H9 (cell line): ENCODE measurements at regions not wholly inside any gene's neighbourhood (a gene's known extent, or its start where the extent isn't known, plus 50 kb on each side); places are given as distances from the start of the nearest gene placed in this dataset.

Experiments used
- DNase-seq: peaks from one replicate; pipeline ENCODE4 v3.0.0-alpha.2; 2017
- H2AFZ ChIP-seq: one replicate; pipeline ENCODE4 v1.6.1; 2013; ENCODE audit warnings: mild to moderate bottlenecking, low read length, control low read depth, moderate library complexity
- H2AK5ac ChIP-seq: 2 replicates; pipeline ENCODE4 v1.6.1; 2013; ENCODE audit warnings: low read length, control low read depth, mixed read lengths; ENCODE audit not compliant: insufficient read length
- H2BK120ac ChIP-seq: one replicate; pipeline ENCODE4 v1.6.1; 2013; ENCODE audit warnings: low read depth, mild to moderate bottlenecking, low read length, control low read depth, inconsistent platforms; ENCODE audit not compliant: poor library complexity, severe bottlenecking
- H2BK12ac ChIP-seq: 2 replicates; pipeline ENCODE4 v1.6.1; 2013; ENCODE audit warnings: low read length, control low read depth, mixed read lengths, low read depth; ENCODE audit not compliant: insufficient read length
- H2BK15ac ChIP-seq: 2 replicates; pipeline ENCODE4 v1.6.1; 2013; ENCODE audit warnings: low read depth, low read length, control low read depth
- H2BK20ac ChIP-seq: one replicate; pipeline ENCODE4 v1.6.1; 2013; ENCODE audit warnings: low read depth, mild to moderate bottlenecking, low read length, control low read depth, inconsistent platforms; ENCODE audit not compliant: poor library complexity, severe bottlenecking
- H2BK5ac ChIP-seq: 2 replicates; pipeline ENCODE4 v1.6.1; 2013; ENCODE audit warnings: low read length, control low read depth, mixed read lengths; ENCODE audit not compliant: insufficient read length
- H3K14ac ChIP-seq: 2 replicates; pipeline ENCODE4 v1.6.1; 2013; ENCODE audit warnings: low read length, control low read depth; ENCODE audit not compliant: insufficient read depth
- H3K18ac ChIP-seq: 2 replicates; pipeline ENCODE4 v1.6.1; 2013; ENCODE audit warnings: low read depth, mild to moderate bottlenecking, mixed read lengths, low read length, control low read depth; ENCODE audit not compliant: insufficient read length
- H3K23ac ChIP-seq: 2 replicates; pipeline ENCODE4 v1.6.1; 2013; ENCODE audit warnings: low read length, control low read depth, mixed read lengths, low read depth; ENCODE audit not compliant: insufficient read length
- H3K23me2 ChIP-seq: 2 replicates; pipeline ENCODE4 v1.6.1; 2013; ENCODE audit warnings: low read depth, mild to moderate bottlenecking, mixed read lengths, low read length, control low read depth; ENCODE audit not compliant: insufficient read length, poor library complexity, severe bottlenecking
- H3K27ac ChIP-seq: 2 replicates; pipeline ENCODE4 v1.5.1; 2013; ENCODE audit warnings: low read length, control low read depth, mixed read lengths, low read depth; ENCODE audit not compliant: insufficient read length
- H3K27me3 ChIP-seq: 2 replicates; pipeline ENCODE4 v1.6.1; 2013; ENCODE audit warnings: low read length, control low read depth, inconsistent platforms; ENCODE audit not compliant: insufficient read depth
- H3K4ac ChIP-seq: 2 replicates; pipeline ENCODE4 v1.6.1; 2013; ENCODE audit warnings: low read depth, mild to moderate bottlenecking, control low read depth, inconsistent platforms, low read length, moderate library complexity
- H3K4me1 ChIP-seq: 2 replicates; pipeline ENCODE4 v1.6.1; 2013; ENCODE audit warnings: low read length, control low read depth, inconsistent platforms; ENCODE audit not compliant: insufficient read depth
- H3K4me2 ChIP-seq: 2 replicates; pipeline ENCODE4 v1.6.1; 2013; ENCODE audit warnings: low read length, control low read depth, mixed read lengths; ENCODE audit not compliant: insufficient read length, insufficient read depth
- H3K56ac ChIP-seq: 2 replicates; pipeline ENCODE4 v1.6.1; 2013; ENCODE audit warnings: low read depth, mild to moderate bottlenecking, mixed read lengths, low read length, control low read depth; ENCODE audit not compliant: insufficient read length
- H3K79me1 ChIP-seq: 2 replicates; pipeline ENCODE4 v1.6.1; 2013; ENCODE audit warnings: low read depth, mild to moderate bottlenecking, moderate library complexity, low read length, control low read depth, inconsistent platforms; ENCODE audit not compliant: insufficient read depth, poor library complexity, severe bottlenecking
- H3K79me2 ChIP-seq: 2 replicates; pipeline ENCODE4 v1.6.1; 2013; ENCODE audit warnings: low read length, control low read depth, inconsistent platforms; ENCODE audit not compliant: insufficient read depth
- H3K9ac ChIP-seq: 2 replicates; pipeline ENCODE4 v1.6.1; 2013; ENCODE audit warnings: low read length, control low read depth, mixed read lengths; ENCODE audit not compliant: insufficient read length; ENCODE audit errors: extremely low read depth
- H3K9me3 ChIP-seq: one replicate; pipeline ENCODE4 v1.6.1; 2013; ENCODE audit warnings: low read depth, low read length, inconsistent platforms; ENCODE audit not compliant: control insufficient read depth
- H3T11ph ChIP-seq: one replicate; pipeline ENCODE4 v1.6.1; 2013; ENCODE audit warnings: mild to moderate bottlenecking, low read length, control low read depth, inconsistent platforms
- H4K20me1 ChIP-seq: one replicate; pipeline ENCODE4 v1.6.1; 2013; ENCODE audit not compliant: control insufficient read depth, insufficient read length, insufficient read depth
- H4K5ac ChIP-seq: 2 replicates; pipeline ENCODE4 v1.6.1; 2013; ENCODE audit warnings: low read depth, mild to moderate bottlenecking, mixed read lengths, low read length, control low read depth; ENCODE audit not compliant: insufficient read length
- H4K8ac ChIP-seq: replicated peaks from 2 replicates; pipeline ENCODE4 v1.6.1; 2013; ENCODE audit warnings: low read length, control low read depth, mixed read lengths, low read depth; ENCODE audit not compliant: insufficient read length
- H4K91ac ChIP-seq: 2 replicates; pipeline ENCODE4 v1.6.1; 2013; ENCODE audit warnings: low read depth, mild to moderate bottlenecking, moderate library complexity, mixed read lengths, low read length, control low read depth; ENCODE audit not compliant: insufficient read length
- H3K27ac Mint-ChIP-seq, 3 experiments: 2 replicates in 2 of 3; 3 replicates in 1 of 3; pipeline ENCODE4 v1.8.0; 2020 to 2021; ENCODE audit warnings: mixed read lengths in 3 of 3, mild to moderate bottlenecking in 1 of 3, moderate library complexity in 1 of 3
- H3K27me3 Mint-ChIP-seq: 2 replicates; pipeline ENCODE4 v1.8.0; 2021; ENCODE audit warnings: low read depth, mild to moderate bottlenecking, moderate library complexity, mixed read lengths
- H3K36me3 Mint-ChIP-seq, 3 experiments: 2 replicates in 2 of 3; 3 replicates in 1 of 3; pipeline ENCODE4 v1.8.0; 2020 to 2021; ENCODE audit warnings: low read depth in 3 of 3, mixed read lengths in 3 of 3; ENCODE audit not compliant: insufficient read depth in 1 of 3
- H3K4me1 Mint-ChIP-seq, 2 experiments: 2 replicates each; pipeline ENCODE4 v1.8.0; 2020; ENCODE audit warnings: mixed read lengths in 2 of 2
- H3K4me3 Mint-ChIP-seq, 2 experiments: 2 replicates in 1 of 2; 3 replicates in 1 of 2; pipeline ENCODE4 v1.8.0; 2020 to 2021; ENCODE audit warnings: mild to moderate bottlenecking in 2 of 2, mixed read lengths in 2 of 2, moderate library complexity in 1 of 2
- H3K9me3 Mint-ChIP-seq, 2 experiments: 2 replicates in 1 of 2; 3 replicates in 1 of 2; pipeline ENCODE4 v1.8.0; 2020; ENCODE audit warnings: mild to moderate bottlenecking in 2 of 2, mixed read lengths in 2 of 2, moderate library complexity in 1 of 2
- WGBS: extraction: QIAGEN DNeasy Blood & Tissue Kit; methylation state at CpG from one replicate; pipeline ENCODE4 v1.1.7; 2013; ENCODE audit warnings: missing lambda C conversion rate, low lambda C conversion rate, mixed read lengths; ENCODE audit not compliant: insufficient read length; ENCODE audit errors: extremely low coverage; 5-methylcytosine and 5-hydroxymethylcytosine counted together
- TF ChIP-seq, protein P1 (sequence below): fragments of 200-600 bp; sonication (generic); conservative IDR thresholded peaks from 3 replicates; pipeline ENCODE4 v1.8.0; 2021; ENCODE audit warnings: antibody characterized with exemption, mild to moderate bottlenecking

DNA sequence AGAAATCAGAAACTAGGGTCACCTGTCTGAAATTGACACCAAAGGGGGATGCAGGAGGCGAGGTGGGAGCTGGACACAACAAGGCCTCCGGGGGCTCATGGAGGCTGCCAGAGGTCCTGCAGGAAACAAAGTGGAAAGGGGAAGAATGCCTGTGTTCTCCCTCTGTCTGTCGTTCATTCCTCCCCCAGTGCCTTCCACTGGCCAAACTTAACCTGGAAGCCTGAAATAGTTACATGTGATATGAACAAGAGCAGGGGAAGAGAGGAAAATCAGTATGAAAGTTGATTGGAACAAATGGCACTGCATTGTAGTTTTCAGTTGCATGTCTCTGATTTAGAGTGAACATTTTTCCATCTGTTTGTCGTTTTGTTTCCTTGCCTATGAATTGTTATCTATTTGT is 502.0 kb upstream of the CFAP20DC start:
- H2BK15ac ChIP-seq = no peak overlapping the region
- no peak overlapping the region for H3T11ph ChIP-seq
- H3K9me3 ChIP-seq = no peaks in the 10 kb centered on the region
- no peaks in the 10 kb centered on the region; the same call in none of the 2 replicates for H3K27me3 Mint-ChIP-seq
- H2BK120ac ChIP-seq = no peak overlapping the region
- no peak overlapping the region for H3K18ac ChIP-seq
- no peak overlapping the region for H3K14ac ChIP-seq
- H2BK20ac ChIP-seq = no peak overlapping the region
- no peak overlapping the region for H3K27ac ChIP-seq
- no peak overlapping the region for H3K27ac Mint-ChIP-seq
- H2BK5ac ChIP-seq = no peak overlapping the region
- no peak overlapping the region for H3K4me3 Mint-ChIP-seq
- no peaks in the 10 kb centered on the region for H3K36me3 Mint-ChIP-seq
- no peaks in the 10 kb centered on the region for H3K4me1 Mint-ChIP-seq
- H2AK5ac ChIP-seq = no peak overlapping the region
- no peaks in the 10 kb centered on the region for H3K4me1 ChIP-seq
- no peak for DNase-seq
- no peaks in the 10 kb centered on the region for H3K9me3 Mint-ChIP-seq
- TF ChIP-seq, protein P1, sequence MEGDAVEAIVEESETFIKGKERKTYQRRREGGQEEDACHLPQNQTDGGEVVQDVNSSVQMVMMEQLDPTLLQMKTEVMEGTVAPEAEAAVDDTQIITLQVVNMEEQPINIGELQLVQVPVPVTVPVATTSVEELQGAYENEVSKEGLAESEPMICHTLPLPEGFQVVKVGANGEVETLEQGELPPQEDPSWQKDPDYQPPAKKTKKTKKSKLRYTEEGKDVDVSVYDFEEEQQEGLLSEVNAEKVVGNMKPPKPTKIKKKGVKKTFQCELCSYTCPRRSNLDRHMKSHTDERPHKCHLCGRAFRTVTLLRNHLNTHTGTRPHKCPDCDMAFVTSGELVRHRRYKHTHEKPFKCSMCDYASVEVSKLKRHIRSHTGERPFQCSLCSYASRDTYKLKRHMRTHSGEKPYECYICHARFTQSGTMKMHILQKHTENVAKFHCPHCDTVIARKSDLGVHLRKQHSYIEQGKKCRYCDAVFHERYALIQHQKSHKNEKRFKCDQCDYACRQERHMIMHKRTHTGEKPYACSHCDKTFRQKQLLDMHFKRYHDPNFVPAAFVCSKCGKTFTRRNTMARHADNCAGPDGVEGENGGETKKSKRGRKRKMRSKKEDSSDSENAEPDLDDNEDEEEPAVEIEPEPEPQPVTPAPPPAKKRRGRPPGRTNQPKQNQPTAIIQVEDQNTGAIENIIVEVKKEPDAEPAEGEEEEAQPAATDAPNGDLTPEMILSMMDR = no peak
- WGBS = no CpG with 5 or more reads among the region's 4 CpGs
- H4K5ac ChIP-seq = no peak overlapping the region
- no peaks in the 10 kb centered on the region for H3K27me3 ChIP-seq
- H3K23ac ChIP-seq = no peak overlapping the region
- H4K91ac ChIP-seq = no peak overlapping the region
- no peak overlapping the region for H2BK12ac ChIP-seq
- no peak overlapping the region for H3K56ac ChIP-seq
- no peaks in the 10 kb centered on the region for H4K20me1 ChIP-seq
- H3K4ac ChIP-seq = no peak overlapping the region
- no peaks in the 10 kb centered on the region for H3K23me2 ChIP-seq
- no peak overlapping the region for H2AFZ ChIP-seq
- H3K4me2 ChIP-seq = no peak overlapping the region
- H3K9ac ChIP-seq = no peak overlapping the region
- no peaks in the 10 kb centered on the region for H3K79me1 ChIP-seq
- H3K79me2 ChIP-seq = no peaks in the 10 kb centered on the region
- H4K8ac ChIP-seq = no peak overlapping the region
